ENCODE measurements at regions not wholly inside any gene's neighbourhood (a gene's known extent, or its start where the extent isn't known, plus 50 kb on each side); places are given as distances from the start of the nearest gene placed in this dataset.

GRCh38 chr2:8495189-8495989, 186.5 kb upstream of the ID2 start:
- Histone ChIP-seq H3K79me1 (ENCODE audit: insufficient read depth, low read depth, low read length, poor library complexity, severe bottlenecking) (no peaks in the 10 kb centered on the region), H2BK15ac (ENCODE audit: low read depth, low read length) (no peak overlapping the region), H2AFZ (ENCODE audit: low read length) (no peak overlapping the region), H3T11ph (ENCODE audit: low read length) (no peak overlapping the region), H3K4ac (ENCODE audit: low read depth, low read length) (no peak overlapping the region), H4K91ac (ENCODE audit: insufficient read length, low read depth, low read length) (no peak overlapping the region), H2BK120ac (ENCODE audit: low read depth, low read length, poor library complexity, severe bottlenecking) (no peak overlapping the region), H3K23me2 (ENCODE audit: insufficient read length, low read depth, low read length, poor library complexity, severe bottlenecking) (no peaks in the 10 kb centered on the region), H3K4me2 (ENCODE audit: insufficient read depth, insufficient read length, low read length) (no peak overlapping the region), H3K14ac (ENCODE audit: insufficient read depth, low read length) (no peak overlapping the region), H2BK5ac (ENCODE audit: insufficient read length, low read length) (no peak overlapping the region), H3K27ac (ENCODE audit: insufficient read length, low read depth, low read length) (no peak overlapping the region), H3K4me1 (ENCODE audit: insufficient read depth, low read length) (no peaks in the 10 kb centered on the region; the same call in 1 of the 2 replicates), H4K8ac (replicated peaks; ENCODE audit: insufficient read length, low read depth, low read length) (no peak overlapping the region), H4K5ac (ENCODE audit: insufficient read length, low read depth, low read length) (no peak overlapping the region), H2AK5ac (ENCODE audit: insufficient read length, low read length) (no peak overlapping the region), H2BK20ac (ENCODE audit: low read depth, low read length, poor library complexity, severe bottlenecking) (no peak overlapping the region), H4K20me1 (ENCODE audit: control insufficient read depth, insufficient read depth, insufficient read length) (no peaks in the 10 kb centered on the region), H3K23ac (ENCODE audit: insufficient read length, low read depth, low read length) (no peak overlapping the region), H3K56ac (ENCODE audit: insufficient read length, low read depth, low read length) (no peak overlapping the region), H3K9ac (ENCODE audit: extremely low read depth, insufficient read length, low read length) (no peak overlapping the region), H3K27me3 (ENCODE audit: insufficient read depth, low read length) (no peaks in the 10 kb centered on the region), H3K18ac (ENCODE audit: insufficient read length, low read depth, low read length) (no peak overlapping the region), H3K9me3 (ENCODE audit: control insufficient read depth, low read depth, low read length) (no peaks in the 10 kb centered on the region), H2BK12ac (ENCODE audit: insufficient read length, low read depth, low read length) (no peak overlapping the region), H3K79me2 (ENCODE audit: insufficient read depth, low read length) (no peaks in the 10 kb centered on the region)
- Mint-ChIP-seq H3K27ac (no peak overlapping the region), H3K36me3 (ENCODE audit: insufficient read depth in 1 of 3, low read depth in 3 of 3) (no peaks in the 10 kb centered on the region), H3K27me3 (ENCODE audit: low read depth) (no peaks in the 10 kb centered on the region; the same call in none of the 2 replicates), H3K9me3 (no peaks in the 10 kb centered on the region), H3K4me3 (no peak overlapping the region), H3K4me1 (peaks cover 12 to 17% of the 10 kb centered on the region in 2 experiments)
- no peak for TF ChIP-seq CTCF (conservative IDR thresholded peaks at IDR 0.05)
- no peak for DNase-seq
- no CpG with 5 or more reads among the region's 12 CpGs for WGBS (ENCODE audit: extremely low coverage, insufficient read length, low lambda C conversion rate)

Measured in H9 (cell line).